Epithelial cell of esophagus (primary cell): ENCODE measurements at regions not wholly inside any gene's neighbourhood (a gene's known extent, or its start where the extent isn't known, plus 50 kb on each side); places are given as distances from the start of the nearest gene placed in this dataset.
"Not testable (repeated sequence)": the region's sequence is repeated elsewhere in the genome, so short reads cannot be mapped to it uniquely, and the experiment has no call there.

Source experiments
- DNase-seq: peaks from one replicate; pipeline ENCODE4 v3.0.0; 2010; ENCODE audit warnings: low read depth
- H3K4me3 ChIP-seq: 2 replicates; pipeline ENCODE4 v1.5.1; 2011; ENCODE audit warnings: mild to moderate bottlenecking, low read length, control low read depth
- CTCF ChIP-seq: IDR thresholded peaks from 2 replicates; pipeline ENCODE4 v1.5.1; 2011; ENCODE audit warnings: low read depth, mild to moderate bottlenecking, low read length, control low read depth, inconsistent platforms; ENCODE audit not compliant: insufficient read depth; ENCODE audit errors: missing control alignments

DNA sequence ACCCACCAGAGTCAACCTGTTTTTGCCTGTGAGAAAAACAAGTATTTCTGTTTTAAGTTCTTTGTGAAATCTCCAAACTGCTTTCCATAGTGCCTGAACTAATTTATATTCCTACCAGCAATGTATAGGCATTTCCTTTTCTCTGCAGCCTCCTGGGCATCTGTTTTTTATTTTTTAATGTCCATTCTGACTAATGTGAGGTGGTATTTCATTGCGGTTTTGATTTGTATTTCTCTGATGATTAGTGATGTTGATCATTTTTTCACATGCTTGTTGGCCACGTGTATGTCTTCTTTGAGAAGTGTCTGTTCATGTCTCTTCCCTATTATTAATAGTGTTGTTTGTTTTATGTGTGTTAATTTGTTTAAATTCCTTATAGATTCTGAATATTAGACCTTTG lies 820.5 kb downstream of the MCTP2 start:
- no peak for DNase-seq
- H3K4me3 ChIP-seq = no peak overlapping the region
- no peak for TF ChIP-seq CTCF

DNA sequence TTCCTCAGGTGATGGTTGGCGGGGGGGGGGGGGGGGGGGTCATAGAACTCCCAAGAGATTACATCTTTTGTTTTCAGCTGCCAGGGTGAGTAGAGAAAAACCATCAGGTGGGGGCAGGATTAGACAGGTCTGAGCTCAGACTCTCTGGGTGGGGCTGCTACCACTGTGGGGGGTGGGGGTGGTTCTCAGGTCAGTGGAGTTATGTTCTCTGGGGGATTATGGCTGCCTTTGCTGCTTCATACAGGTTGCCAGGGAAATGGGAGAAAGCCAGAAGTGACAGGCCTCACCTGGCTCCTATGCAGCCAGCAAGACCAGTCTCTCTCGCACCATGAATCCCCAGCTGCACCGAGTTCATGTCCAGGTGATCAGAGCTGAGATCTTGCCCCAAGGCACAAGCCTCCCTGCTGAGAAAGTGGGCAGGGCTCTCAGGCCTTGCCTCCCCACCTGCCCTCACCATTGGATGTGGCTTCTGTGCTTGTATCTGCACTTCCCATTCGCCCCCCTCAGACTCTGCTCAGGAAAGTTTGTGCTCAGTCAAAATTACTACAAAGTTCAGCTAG lies 828.1 kb downstream of the MCTP2 start:
- TF ChIP-seq CTCF = no peak
- peak; percentile 19 for DNase-seq
- H3K4me3 ChIP-seq = no peak overlapping the region

DNA sequence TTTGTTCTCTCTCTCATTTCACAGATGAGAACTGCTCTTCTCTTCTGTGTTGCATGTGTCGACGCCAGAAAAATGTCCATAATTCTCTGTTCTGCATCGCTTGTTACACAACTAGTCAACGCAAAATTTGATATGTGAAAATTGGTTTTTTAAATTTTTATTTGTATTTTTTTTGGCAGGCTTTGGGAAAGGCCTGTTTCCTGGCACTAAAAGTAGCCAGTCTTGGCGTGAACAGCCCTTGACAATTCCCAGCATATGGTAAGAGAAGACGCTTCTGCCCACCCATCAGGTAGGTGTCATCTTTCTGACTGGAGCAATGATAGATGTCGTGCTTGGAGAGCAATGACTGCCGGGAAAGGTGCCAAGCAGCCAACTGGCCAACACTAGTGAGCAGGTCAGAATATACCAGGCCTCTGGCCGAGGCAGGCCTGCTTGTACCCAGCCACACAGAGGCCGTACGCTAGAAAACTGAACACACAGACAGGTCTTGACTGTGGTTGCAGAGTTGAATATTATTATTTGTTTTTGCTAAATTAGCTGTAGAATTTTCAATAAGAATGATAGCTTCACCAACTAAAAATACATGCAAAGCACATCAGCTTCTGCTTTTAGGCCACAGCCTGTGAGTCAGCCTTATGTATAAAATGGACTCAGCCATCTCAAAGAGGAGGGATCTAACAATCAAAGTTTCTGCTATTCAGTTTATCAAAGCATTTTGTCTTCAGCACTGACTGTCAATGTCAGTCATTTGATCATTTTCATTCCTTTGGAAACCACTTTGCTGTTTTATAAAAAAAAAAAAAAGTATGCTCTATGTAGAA lies 837.5 kb downstream of the MCTP2 start:
- no peak overlapping the region for H3K4me3 ChIP-seq
- TF ChIP-seq CTCF = no peak

DNA sequence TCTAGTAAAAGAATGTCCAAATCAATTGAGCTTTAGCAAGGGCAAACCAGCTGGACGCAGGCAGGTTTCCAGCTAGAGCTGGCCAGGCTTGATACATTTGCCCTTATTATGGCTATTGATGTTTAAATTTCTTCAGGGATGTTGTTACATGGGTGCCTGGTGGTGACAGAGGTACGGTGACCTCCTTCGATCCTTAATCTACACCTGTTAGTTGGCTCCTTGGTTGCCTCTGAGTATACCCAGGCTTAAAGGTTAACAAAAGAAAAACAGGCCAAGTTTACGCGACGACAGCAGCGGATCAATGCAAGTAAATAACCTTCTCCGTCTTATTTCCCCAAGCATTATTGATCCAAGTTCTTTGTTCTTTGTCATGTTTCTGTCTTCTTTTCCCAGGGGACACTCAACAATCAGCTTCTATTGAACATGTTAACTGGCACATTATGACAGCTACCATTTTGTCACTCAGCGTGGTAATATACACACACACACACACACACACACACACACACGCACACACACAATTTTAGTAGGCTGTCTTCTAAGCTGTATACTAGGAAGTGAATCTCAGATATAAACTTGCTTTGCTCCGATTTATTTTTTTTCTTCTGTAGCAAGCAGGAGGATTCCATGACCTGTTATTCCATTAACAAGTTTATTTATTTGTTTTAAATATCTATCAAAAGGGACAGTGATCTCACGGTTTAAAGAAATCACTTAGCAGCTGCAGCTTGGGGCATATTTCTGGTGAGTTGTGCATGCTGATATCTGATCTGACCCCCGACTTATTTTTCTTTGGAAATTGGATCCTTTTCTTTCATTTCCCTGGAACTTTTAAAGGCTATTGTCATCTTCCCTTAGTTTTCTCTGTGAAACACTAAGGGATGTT lies 844.7 kb downstream of the MCTP2 start:
- DNase-seq = no peak
- H3K4me3 ChIP-seq = no peak overlapping the region
- TF ChIP-seq CTCF = no peak

More for the DNA sequence above, 837.5 kb downstream of the MCTP2 start:
- DNase-seq = no peak

DNA sequence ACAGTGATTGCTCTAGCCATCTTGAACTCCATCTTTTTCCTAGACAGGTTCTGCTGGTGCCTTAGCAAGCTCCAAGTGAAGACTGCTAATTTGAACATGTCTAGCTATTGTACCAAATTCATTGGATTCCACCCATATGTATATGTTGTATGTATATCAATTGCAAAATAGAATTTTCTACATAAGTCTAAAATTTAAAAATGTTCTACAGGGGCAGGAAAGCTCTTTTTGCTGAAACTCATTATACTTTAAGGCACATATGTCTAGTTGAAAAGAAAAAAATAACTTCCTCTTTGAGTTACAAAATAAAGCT lies 845.3 kb downstream of the MCTP2 start:
- no peak for DNase-seq
- TF ChIP-seq CTCF = no peak
- no peak overlapping the region for H3K4me3 ChIP-seq

DNA sequence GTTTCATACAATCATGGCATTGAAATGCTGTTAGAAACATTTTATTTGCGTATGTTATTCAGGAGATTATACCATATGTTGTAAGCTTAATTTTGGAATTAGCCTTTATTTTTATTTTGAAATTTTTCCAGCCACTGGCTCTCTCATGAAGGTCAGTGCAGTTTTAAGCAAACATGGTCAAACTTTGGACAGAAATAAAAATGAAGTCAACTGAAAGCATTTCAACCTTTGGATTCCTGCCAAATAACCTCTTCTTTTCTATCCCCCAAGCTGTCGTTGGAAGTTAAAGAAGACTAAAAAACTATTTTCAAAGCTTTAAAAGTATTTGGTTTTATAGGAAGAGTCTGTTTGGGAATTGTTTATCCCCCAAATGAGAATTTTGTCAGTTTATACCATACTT lies 846.6 kb downstream of the MCTP2 start:
- DNase-seq = no peak
- no peak overlapping the region for H3K4me3 ChIP-seq
- no peak for TF ChIP-seq CTCF

DNA sequence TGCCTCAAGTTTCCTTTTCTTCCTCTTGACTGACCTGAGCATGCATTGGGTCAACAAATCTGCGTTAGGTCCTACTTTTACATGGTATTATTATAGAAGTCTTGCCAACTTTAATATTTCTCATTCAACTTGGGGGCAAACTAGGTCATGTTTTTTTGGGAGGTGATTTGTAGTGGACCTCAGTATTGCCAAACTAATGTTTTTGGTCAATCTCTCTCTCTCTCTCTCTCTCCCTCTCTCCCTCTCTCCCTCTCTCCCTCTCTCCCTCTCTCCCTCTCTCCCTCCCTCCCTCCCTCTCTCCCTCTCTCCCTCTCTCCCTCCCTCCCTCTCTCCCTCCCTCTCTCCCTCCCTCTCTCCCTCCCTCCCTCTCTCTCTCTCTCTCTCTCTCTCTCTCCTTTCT lies 848.9 kb downstream of the MCTP2 start:
- not testable (repeated sequence) for DNase-seq, H3K4me3 ChIP-seq
